Endothelial cell of umbilical vein (primary cell): ENCODE measurements at regions not wholly inside any gene's neighbourhood (a gene's known extent, or its start where the extent isn't known, plus 50 kb on each side); places are given as distances from the start of the nearest gene placed in this dataset.

ENCODE experiments used
- BruUV-seq: library from RNA; stranded (reverse); fragments of 400-500 nt; replicated peaks from 2 replicates; lab custom pipeline; 2021; lab: Mats Ljungman, UMichigan
- CTCF ChIA-PET: fragments of 300-600, 350-600 bp; sonication (Branson Sonifier 250); formaldehyde crosslinking; loops from one replicate; lab custom pipeline; 2021; ENCODE audit warnings: antibody characterized with exemption, inconsistent platforms; lab: Charles Lee
- POLR2A ChIA-PET: fragments of 300-600, 350-600 bp; sonication (Branson Sonifier 250); formaldehyde crosslinking; loops from one replicate; lab custom pipeline; 2021; ENCODE audit warnings: antibody characterized with exemption, inconsistent platforms; lab: Charles Lee
- DNase-seq: peaks from one replicate; pipeline ENCODE4 v3.0.0-alpha.2; 2011; ENCODE audit warnings: low read depth, low spot score
- FAIRE-seq: peaks from 2 replicates; lab custom pipeline; 2011; peaks lifted over from hg19 to GRCh38; lab: Jason Lieb, UNC
- H2AFZ ChIP-seq: 2 replicates; pipeline ENCODE4 v1.6.0; 2012; ENCODE audit warnings: low read depth, low read length, control low read depth, inconsistent platforms
- H3K27ac ChIP-seq: 2 replicates; pipeline ENCODE4 v1.5.1; 2011; ENCODE audit warnings: low read depth, mild to moderate bottlenecking, control low read depth, low read length, moderate library complexity; ENCODE audit not compliant: insufficient read depth
- H3K27me3 ChIP-seq, 2 experiments: 2 replicates each; pipeline versions ENCODE4 v1.6.0 to v1.6.1; 2011; ENCODE audit warnings: low read length in 2 of 2, mixed read lengths in 1 of 2; ENCODE audit not compliant: control insufficient read depth in 2 of 2, insufficient read depth in 2 of 2
- H3K36me3 ChIP-seq, 2 experiments: 2 replicates in 1 of 2; 3 replicates in 1 of 2; pipeline ENCODE4 v1.5.1; 2011; ENCODE audit warnings: low read length in 2 of 2, mild to moderate bottlenecking in 1 of 2, moderate library complexity in 1 of 2; ENCODE audit not compliant: control insufficient read depth in 2 of 2, insufficient read depth in 2 of 2; ENCODE audit errors: extremely low read depth in 1 of 2
- H3K4me1 ChIP-seq: 3 replicates; pipeline ENCODE4 v1.5.1; 2011; ENCODE audit warnings: mild to moderate bottlenecking, low read length; ENCODE audit not compliant: control insufficient read depth, insufficient read depth; ENCODE audit errors: extremely low read depth
- H3K4me2 ChIP-seq: 2 replicates; pipeline ENCODE4 v1.6.1; 2011; ENCODE audit warnings: low read length, control low read depth, mixed read lengths; ENCODE audit not compliant: insufficient read depth
- H3K4me3 ChIP-seq, 3 experiments: fragments of 200-600 bp in 1 of 3; sonication (generic), shearing (Covaris generic) in 1 of 3; replicated peaks in 1 of 3; 2 replicates each; pipeline ENCODE4 v1.5.1; 2011 to 2016; ENCODE audit warnings: control low read depth in 3 of 3, low read length in 3 of 3, mild to moderate bottlenecking in 2 of 3, inconsistent platforms in 1 of 3, low read depth in 1 of 3, moderate library complexity in 1 of 3; ENCODE audit not compliant: insufficient read depth in 1 of 3
- H3K79me2 ChIP-seq: 2 replicates; pipeline ENCODE4 v1.6.0; 2012; ENCODE audit warnings: low read length, inconsistent platforms; ENCODE audit not compliant: control insufficient read depth, insufficient read depth
- H3K9ac ChIP-seq: replicated peaks from 2 replicates; pipeline ENCODE3; 2011; ENCODE audit warnings: low read length, control low read depth; ENCODE audit not compliant: insufficient read depth; ENCODE audit errors: extremely low read depth
- H3K9me1 ChIP-seq: replicated peaks from 3 replicates; pipeline ENCODE4 v1.6.0; 2011; ENCODE audit warnings: mild to moderate bottlenecking, low read length; ENCODE audit not compliant: control insufficient read depth, insufficient read depth; ENCODE audit errors: extremely low read depth
- H3K9me3 ChIP-seq: replicated peaks from 2 replicates; pipeline ENCODE4 v1.5.1; 2012; ENCODE audit warnings: low read length, inconsistent platforms; ENCODE audit not compliant: control insufficient read depth, insufficient read depth
- H4K20me1 ChIP-seq: replicated peaks from 2 replicates; pipeline ENCODE3; 2011; ENCODE audit warnings: mild to moderate bottlenecking, low read length; ENCODE audit not compliant: control insufficient read depth, insufficient read depth; ENCODE audit errors: extremely low read depth
- CTCF ChIP-seq, 2 donors: IDR thresholded peaks; 1 replicate in 1 of 2; 2 replicates in 1 of 2; pipeline ENCODE4 v1.5.1; 2011; ENCODE audit warnings: low read length in 2 of 2, mild to moderate bottlenecking in 2 of 2, moderate library complexity in 2 of 2, control low read depth in 1 of 2, inconsistent platforms in 1 of 2, low read depth in 1 of 2; ENCODE audit not compliant: insufficient read depth in 1 of 2; ENCODE audit errors: extremely low read depth in 1 of 2
- EZH2 ChIP-seq: IDR thresholded peaks from 2 replicates; pipeline ENCODE4 v1.6.1; 2012; ENCODE audit warnings: borderline replicate concordance, low read depth, mild to moderate bottlenecking, moderate library complexity, low read length, inconsistent platforms; ENCODE audit not compliant: severe bottlenecking
- GATA2 ChIP-seq: IDR thresholded peaks from 2 replicates; pipeline ENCODE4 v1.7.0; 2011; ENCODE audit warnings: low read depth, mild to moderate bottlenecking, moderate library complexity, mixed read lengths, low read length; ENCODE audit not compliant: insufficient read length, insufficient read depth
- JUN ChIP-seq: IDR thresholded peaks from 2 replicates; pipeline ENCODE4 v1.6.1; 2011; ENCODE audit warnings: borderline replicate concordance, low read depth; ENCODE audit not compliant: insufficient read length, insufficient read depth
- MAX ChIP-seq: IDR thresholded peaks from 2 replicates; pipeline ENCODE4 v1.6.1; 2011; ENCODE audit not compliant: insufficient read depth, insufficient read length
- MYC ChIP-seq: IDR thresholded peaks from one replicate; pipeline ENCODE4 v1.6.1; 2011; ENCODE audit warnings: mild to moderate bottlenecking, low read depth, low read length
- POLR2A ChIP-seq: IDR thresholded peaks from 2 replicates; pipeline ENCODE4 v1.6.1; 2012; ENCODE audit warnings: low read depth, mild to moderate bottlenecking, control low read depth, low read length
- POLR2AphosphoS5 ChIP-seq: IDR thresholded peaks from 2 replicates; pipeline ENCODE4 v1.6.1; 2012; ENCODE audit warnings: low read depth, mild to moderate bottlenecking, control low read depth, low read length, moderate library complexity; ENCODE audit not compliant: insufficient read depth
- dilution Hi-C: fragments of 300-500 bp; cut with MboI; formaldehyde crosslinking; loops from one replicate; pipeline ENCODE4 v1.15.0; 2019; ENCODE audit warnings: low sequenced_read_pairs; ENCODE audit not compliant: extremely low pct_ligation_motif_present
- intact Hi-C: fragments of 100-400 bp; cut with micrococcal nuclease; formaldehyde crosslinking; loops from one replicate; pipeline ENCODE4 v1.10.0; 2022

DNA sequence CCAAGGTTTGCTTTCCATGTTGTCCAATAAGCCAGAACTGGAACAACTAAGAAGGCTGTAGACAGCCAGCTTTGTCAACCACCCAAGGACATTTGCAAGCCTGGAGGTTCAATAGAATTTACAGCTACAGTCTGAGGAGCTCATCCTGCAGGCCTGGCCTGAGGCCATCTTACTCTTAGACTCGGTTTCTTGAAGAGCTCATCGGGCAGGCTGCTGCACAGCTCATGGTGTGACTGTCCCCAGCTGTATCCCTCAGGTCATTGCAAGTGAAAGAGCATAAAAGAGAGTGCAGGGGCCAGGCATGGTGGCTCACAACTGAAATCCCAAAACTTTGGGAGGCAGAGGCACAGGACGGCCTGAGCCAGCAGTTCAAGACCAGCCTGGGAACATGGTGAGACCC is 96.9 kb upstream of the FOXQ1 start:
- TF ChIP-seq MYC: no peak
- no peak for TF ChIP-seq CTCF (IDR thresholded peaks at IDR 0.05; ENCODE audit: extremely low read depth in 1 of 2, insufficient read depth in 1 of 2, low read depth in 1 of 2, low read length in 2 of 2)
- TF ChIP-seq MAX: no peak
- no peak for TF ChIP-seq POLR2AphosphoS5
- no peak for TF ChIP-seq GATA2
- TF ChIP-seq JUN: no peak
- TF ChIP-seq POLR2A: no peak
- no peak for TF ChIP-seq EZH2
- Histone ChIP-seq H3K4me2 (no peak overlapping the region), H3K27ac (no peak overlapping the region), H2AFZ (no peak overlapping the region), H4K20me1 (no peaks in the 10 kb centered on the region), H3K27me3 (no peaks in the 10 kb centered on the region), H3K4me1 (no peaks in the 10 kb centered on the region), H3K9me3 (no peaks in the 10 kb centered on the region), H3K9me1 (no peaks in the 10 kb centered on the region), H3K36me3 (no peaks in the 10 kb centered on the region), H3K79me2 (no peaks in the 10 kb centered on the region), H3K4me3 (no peak overlapping the region), H3K9ac (no peak overlapping the region)
- CTCF ChIA-PET: no interaction called here
- intact Hi-C loops: no loop called here
- dilution Hi-C loops: no loop called here
- no TSS peak for BruUV-seq
- POLR2A ChIA-PET: interaction anchor here (0.6 kb wide), 1 partner anchor 110 kb away, joined by 4 read pairs; no protein-coding TSS in a partner anchor
- no peak for FAIRE-seq
- DNase-seq: no peak
